Lung (tissue), 11 donors: ENCODE measurements at regions not wholly inside any gene's neighbourhood (a gene's known extent, or its start where the extent isn't known, plus 50 kb on each side); places are given as distances from the start of the nearest gene placed in this dataset.

Source experiments
- ATAC-seq: fragments of 200-7000 bp; cut with Tn5 transposase; one replicate; pipeline ENCODE4 v1.9.1; 2020; ENCODE audit warnings: moderate number of reproducible peaks; ENCODE audit not compliant: insufficient read depth, low FRiP score
- DNase-seq, 3 donors: peaks; one replicate each; pipeline ENCODE4 v3.0.0-alpha.2; 2013 to 2017
- H3K27ac ChIP-seq, 2 donors: one replicate each; pipeline ENCODE4 v1.5.1; 2013; ENCODE audit warnings: mild to moderate bottlenecking in 2 of 2, moderate library complexity in 2 of 2, control low read depth in 1 of 2, inconsistent platforms in 1 of 2, low read depth in 1 of 2, low read length in 1 of 2
- H3K27me3 ChIP-seq, 3 donors: one replicate each; pipeline ENCODE4 v1.5.1; 2013; ENCODE audit warnings: low read length in 2 of 3; ENCODE audit not compliant: control insufficient read depth in 3 of 3, insufficient read depth in 3 of 3
- H3K36me3 ChIP-seq, 4 donors: one replicate each; pipeline ENCODE4 v1.5.1; 2013; ENCODE audit warnings: low read length in 4 of 4, mild to moderate bottlenecking in 1 of 4, moderate library complexity in 1 of 4; ENCODE audit not compliant: control insufficient read depth in 4 of 4, insufficient read depth in 4 of 4
- H3K4me1 ChIP-seq, 5 donors: one replicate each; pipeline ENCODE4 v1.5.1; 2013; ENCODE audit warnings: low read length in 5 of 5, mild to moderate bottlenecking in 2 of 5, moderate library complexity in 1 of 5; ENCODE audit not compliant: control insufficient read depth in 5 of 5, insufficient read depth in 5 of 5
- H3K4me3 ChIP-seq: one replicate; pipeline ENCODE4 v1.5.1; 2013; ENCODE audit warnings: mild to moderate bottlenecking, control low read depth, moderate library complexity
- H3K9ac ChIP-seq, 2 donors: one replicate each; pipeline ENCODE4 v1.5.1; 2013; ENCODE audit warnings: low read length in 2 of 2, control low read depth in 1 of 2; ENCODE audit not compliant: insufficient read depth in 1 of 2
- H3K9me3 ChIP-seq, 4 donors: one replicate each; pipeline ENCODE4 v1.5.1; 2013; ENCODE audit warnings: low read length in 3 of 4, mild to moderate bottlenecking in 1 of 4, moderate library complexity in 1 of 4; ENCODE audit not compliant: control insufficient read depth in 4 of 4, insufficient read depth in 3 of 4
- CTCF ChIP-seq: IDR thresholded peaks from 2 replicates; pipeline ENCODE4 v1.5.1; 2012; ENCODE audit warnings: mild to moderate bottlenecking; ENCODE audit errors: control extremely low read depth, extremely low read depth
- WGBS, 2 donors: extraction: QIAGEN DNeasy Blood & Tissue Kit; methylation state at CpG; one replicate each; pipeline ENCODE4 v1.1.7; 2013; 5-methylcytosine and 5-hydroxymethylcytosine counted together
- donor health status: control.
- donor health status: control.
- donor health status: Bipolar disorder and iron deficiency.
- donor health status: healthy.
- donor health status: DM: yes; HTN: yes; CAD: no.

GRCh38 chr15:95087253-95087609, 855.9 kb downstream of the MCTP2 start:
- TF ChIP-seq CTCF, result no peak
- Histone ChIP-seq H3K9me3 (no peaks in the 10 kb centered on the region), H3K27ac (no peak overlapping the region), H3K27me3 (no peaks in the 10 kb centered on the region), H3K4me3 (no peak overlapping the region), H3K4me1 (peaks cover 0 to 23% (median 5%) of the 10 kb centered on the region in 5 donors), H3K9ac (no peak overlapping the region), H3K36me3 (no peaks in the 10 kb centered on the region)
- no peak for ATAC-seq
- DNase-seq, result no peak

GRCh38 chr15:95091444-95091843, 860.1 kb downstream of the MCTP2 start:
- Histone ChIP-seq H3K4me3 (no peak overlapping the region), H3K36me3 (no peaks in the 10 kb centered on the region), H3K27ac (no peak overlapping the region), H3K9ac (no peak overlapping the region), H3K9me3 (no peaks in the 10 kb centered on the region), H3K4me1 (peaks cover 0 to 7% (median 3%) of the 10 kb centered on the region in 5 donors), H3K27me3 (no peaks in the 10 kb centered on the region)
- no peak for TF ChIP-seq CTCF
- WGBS, 2 donors, result 92 to 94% methylated on average over 14 of the region's 14 CpGs
- DNase-seq, result no peak
- ATAC-seq, result no peak

- H3K27me3 ChIP-seq, result no peaks in the 10 kb centered on the region
Observed at GRCh38 chr15:95095250-95095649, 863.9 kb downstream of the MCTP2 start.

More at GRCh38 chr15:95095250-95095649, 863.9 kb downstream of the MCTP2 start:
- H3K27ac ChIP-seq, result no peak overlapping the region
- no peaks in the 10 kb centered on the region for H3K36me3 ChIP-seq
- no peak overlapping the region for H3K9ac ChIP-seq
- DNase-seq (no peak), ATAC-seq (no peak)
- no peak overlapping the region for H3K4me3 ChIP-seq
- H3K4me1 ChIP-seq, result peaks cover 0 to 3% (median 0%) of the 10 kb centered on the region in 5 donors
- no peaks in the 10 kb centered on the region for H3K9me3 ChIP-seq
- no peak for TF ChIP-seq CTCF
